Mesendoderm (in vitro differentiated cells): ENCODE measurements at regions not wholly inside any gene's neighbourhood (a gene's known extent, or its start where the extent isn't known, plus 50 kb on each side); places are given as distances from the start of the nearest gene placed in this dataset.

Source experiments
- DNase-seq: peaks from one replicate; pipeline ENCODE4 v3.0.0; 2013
- H2AK5ac ChIP-seq: 2 replicates; pipeline ENCODE4 v1.6.1; 2013; ENCODE audit warnings: low read length, inconsistent platforms
- H2BK120ac ChIP-seq: 2 replicates; pipeline ENCODE4 v1.6.1; 2013; ENCODE audit warnings: low read depth, mild to moderate bottlenecking, low read length, moderate library complexity, mixed read lengths
- H2BK15ac ChIP-seq: replicated peaks from 2 replicates; pipeline ENCODE4 v1.6.1; 2013; ENCODE audit warnings: low read depth, mild to moderate bottlenecking, moderate library complexity
- H2BK5ac ChIP-seq: 2 replicates; pipeline ENCODE4 v1.6.1; 2013; ENCODE audit warnings: low read length, inconsistent platforms
- H3K18ac ChIP-seq: 2 replicates; pipeline ENCODE4 v1.6.1; 2013; ENCODE audit warnings: mild to moderate bottlenecking, low read length, mixed read lengths
- H3K23ac ChIP-seq: one replicate; pipeline ENCODE4 v1.6.1; 2013; ENCODE audit warnings: low read length
- H3K27ac ChIP-seq: 2 replicates; pipeline ENCODE4 v1.5.1; 2013; ENCODE audit warnings: low read depth, mild to moderate bottlenecking, inconsistent platforms, low read length, moderate library complexity
- H3K27me3 ChIP-seq: 2 replicates; pipeline ENCODE4 v1.6.1; 2013; ENCODE audit warnings: low read length, control low read depth, mild to moderate bottlenecking, inconsistent platforms; ENCODE audit not compliant: insufficient read depth, poor library complexity
- H3K36me3 ChIP-seq: 2 replicates; pipeline ENCODE4 v1.6.1; 2013; ENCODE audit warnings: low read length, inconsistent platforms; ENCODE audit not compliant: control insufficient read depth, insufficient read depth
- H3K4ac ChIP-seq: one replicate; pipeline ENCODE4 v1.6.1; 2013; ENCODE audit warnings: low read depth, mild to moderate bottlenecking, low read length, moderate library complexity
- H3K4me1 ChIP-seq: 2 replicates; pipeline ENCODE4 v1.6.1; 2013; ENCODE audit warnings: low read depth, low read length, inconsistent platforms; ENCODE audit not compliant: control insufficient read depth
- H3K4me2 ChIP-seq: 2 replicates; pipeline ENCODE4 v1.6.1; 2013; ENCODE audit warnings: low read length
- H3K4me3 ChIP-seq: 2 replicates; pipeline ENCODE4 v1.5.1; 2013; ENCODE audit warnings: mild to moderate bottlenecking, low read length
- H3K56ac ChIP-seq: one replicate; pipeline ENCODE4 v1.6.1; 2013; ENCODE audit warnings: low read length
- H3K79me1 ChIP-seq: 2 replicates; pipeline ENCODE4 v1.6.1; 2013; ENCODE audit warnings: low read length, inconsistent platforms
- H3K79me2 ChIP-seq: 2 replicates; pipeline ENCODE4 v1.6.1; 2013; ENCODE audit warnings: mild to moderate bottlenecking, low read length; ENCODE audit not compliant: control insufficient read depth, insufficient read depth
- H3K9ac ChIP-seq: 2 replicates; pipeline ENCODE4 v1.6.1; 2013; ENCODE audit warnings: low read length, inconsistent platforms
- H4K5ac ChIP-seq: one replicate; pipeline ENCODE4 v1.6.1; 2013; ENCODE audit warnings: low read length
- H4K8ac ChIP-seq: one replicate; pipeline ENCODE4 v1.6.1; 2013; ENCODE audit warnings: low read depth, mild to moderate bottlenecking, control low read depth, low read length, moderate library complexity
- WGBS: extraction: QIAGEN DNeasy Blood & Tissue Kit; methylation state at CpG from one replicate; pipeline ENCODE4 v1.1.7; 2013; ENCODE audit warnings: low lambda C conversion rate, missing lambda C conversion rate; ENCODE audit not compliant: insufficient coverage; ENCODE audit errors: extremely low coverage; 5-methylcytosine and 5-hydroxymethylcytosine counted together

- Histone ChIP-seq H3K18ac (no peak overlapping the region), H3K23ac (no peak overlapping the region), H3K36me3 (no peaks in the 10 kb centered on the region), H2BK5ac (no peak overlapping the region), H4K8ac (no peak overlapping the region), H3K27ac (no peak overlapping the region), H3K27me3 (no peaks in the 10 kb centered on the region), H2AK5ac (no peak overlapping the region), H3K4me1 (no peaks in the 10 kb centered on the region), H3K4me2 (no peak overlapping the region), H3K79me2 (no peaks in the 10 kb centered on the region), H3K9ac (no peak overlapping the region), H4K5ac (no peak overlapping the region), H2BK120ac (no peak overlapping the region), H2BK15ac (no peak overlapping the region), H3K56ac (no peak overlapping the region), H3K4ac (no peak overlapping the region), H3K79me1 (no peaks in the 10 kb centered on the region), H3K4me3 (no peak overlapping the region)
- no CpG with 5 or more reads among the region's 3 CpGs for WGBS
- DNase-seq = no peak
These were observed 292.5 kb upstream of the SNX7 start for GRCh38 chr1:98368995-98369394.

- no peak overlapping the region for H3K4me3 ChIP-seq
- no peaks in the 10 kb centered on the region for H3K79me2 ChIP-seq
- H3K9ac ChIP-seq = no peak overlapping the region
- H3K27me3 ChIP-seq = no peaks in the 10 kb centered on the region
- H2BK5ac ChIP-seq = no peak overlapping the region
- no peak overlapping the region for H3K18ac ChIP-seq
- no peak overlapping the region for H3K27ac ChIP-seq
- H3K56ac ChIP-seq = no peak overlapping the region
- H3K23ac ChIP-seq = no peak overlapping the region
- H2BK15ac ChIP-seq = no peak overlapping the region
- H3K79me1 ChIP-seq = no peaks in the 10 kb centered on the region
- H4K5ac ChIP-seq = no peak overlapping the region
- H3K4ac ChIP-seq = no peak overlapping the region
- DNase-seq = no peak
- no peak overlapping the region for H2BK120ac ChIP-seq
- WGBS = no CpG with 5 or more reads among the region's 4 CpGs
- H3K36me3 ChIP-seq = no peaks in the 10 kb centered on the region
- no peak overlapping the region for H4K8ac ChIP-seq
- no peak overlapping the region for H2AK5ac ChIP-seq
- H3K4me2 ChIP-seq = no peak overlapping the region
- H3K4me1 ChIP-seq = no peaks in the 10 kb centered on the region
These were observed 294.1 kb upstream of the SNX7 start for GRCh38 chr1:98367426-98367825.

GRCh38 chr1:98366343-98366742 lies 295.2 kb upstream of the SNX7 start:
- no CpG with 5 or more reads among the region's 3 CpGs for WGBS
- H3K4me2 ChIP-seq = no peak overlapping the region
- DNase-seq = no peak
- no peak overlapping the region for H2AK5ac ChIP-seq
- no peak overlapping the region for H2BK120ac ChIP-seq
- no peak overlapping the region for H3K9ac ChIP-seq
- no peaks in the 10 kb centered on the region for H3K79me2 ChIP-seq
- no peak overlapping the region for H3K23ac ChIP-seq
- no peak overlapping the region for H3K18ac ChIP-seq
- no peaks in the 10 kb centered on the region for H3K79me1 ChIP-seq
- H2BK5ac ChIP-seq = no peak overlapping the region
- H3K4me1 ChIP-seq = no peaks in the 10 kb centered on the region
- H2BK15ac ChIP-seq = no peak overlapping the region
- no peak overlapping the region for H3K4me3 ChIP-seq
- no peak overlapping the region for H3K27ac ChIP-seq
- no peaks in the 10 kb centered on the region for H3K27me3 ChIP-seq
- no peaks in the 10 kb centered on the region for H3K36me3 ChIP-seq
- no peak overlapping the region for H4K5ac ChIP-seq
- no peak overlapping the region for H3K56ac ChIP-seq
- no peak overlapping the region for H4K8ac ChIP-seq
- H3K4ac ChIP-seq = no peak overlapping the region

- H3K36me3 ChIP-seq = no peaks in the 10 kb centered on the region
- H4K8ac ChIP-seq = no peak overlapping the region
- H3K27ac ChIP-seq = no peak overlapping the region
- no peak overlapping the region for H3K4me2 ChIP-seq
- no peak overlapping the region for H3K18ac ChIP-seq
- no peak for DNase-seq
- H3K9ac ChIP-seq = no peak overlapping the region
- no peak overlapping the region for H3K4ac ChIP-seq
- H4K5ac ChIP-seq = no peak overlapping the region
- H3K79me1 ChIP-seq = no peaks in the 10 kb centered on the region
- no peak overlapping the region for H3K23ac ChIP-seq
- H3K27me3 ChIP-seq = no peaks in the 10 kb centered on the region
- H2BK120ac ChIP-seq = no peak overlapping the region
- no peak overlapping the region for H3K4me3 ChIP-seq
- no peak overlapping the region for H3K56ac ChIP-seq
- no peak overlapping the region for H2AK5ac ChIP-seq
- H2BK15ac ChIP-seq = no peak overlapping the region
- no peaks in the 10 kb centered on the region for H3K79me2 ChIP-seq
- no peaks in the 10 kb centered on the region for H3K4me1 ChIP-seq
- no peak overlapping the region for H2BK5ac ChIP-seq
- no CpG with 5 or more reads among the region's 1 CpG for WGBS
These were observed 297.0 kb upstream of the SNX7 start for GRCh38 chr1:98364544-98364943.

GRCh38 chr1:98360864-98361263 lies 300.7 kb upstream of the SNX7 start:
- no peak for DNase-seq
- Histone ChIP-seq H3K9ac (no peak overlapping the region), H3K4me2 (no peak overlapping the region), H3K79me1 (no peaks in the 10 kb centered on the region), H2BK5ac (no peak overlapping the region), H3K56ac (no peak overlapping the region), H3K4me1 (no peaks in the 10 kb centered on the region), H4K8ac (no peak overlapping the region), H3K23ac (no peak overlapping the region), H3K27me3 (no peaks in the 10 kb centered on the region), H4K5ac (no peak overlapping the region), H3K18ac (no peak overlapping the region), H2BK15ac (no peak overlapping the region), H3K27ac (no peak overlapping the region), H2AK5ac (no peak overlapping the region), H3K79me2 (no peaks in the 10 kb centered on the region), H3K36me3 (no peaks in the 10 kb centered on the region), H3K4me3 (no peak overlapping the region), H3K4ac (no peak overlapping the region), H2BK120ac (no peak overlapping the region)
- no CpG with 5 or more reads among the region's 2 CpGs for WGBS

- Histone ChIP-seq H2BK15ac (no peak overlapping the region), H3K4me3 (no peak overlapping the region), H3K18ac (no peak overlapping the region), H3K9ac (no peak overlapping the region), H3K79me1 (no peaks in the 10 kb centered on the region), H3K36me3 (no peaks in the 10 kb centered on the region), H3K79me2 (no peaks in the 10 kb centered on the region), H3K27me3 (no peaks in the 10 kb centered on the region), H2AK5ac (no peak overlapping the region), H2BK120ac (no peak overlapping the region), H3K56ac (no peak overlapping the region), H3K23ac (no peak overlapping the region), H3K4me1 (no peaks in the 10 kb centered on the region), H3K4ac (no peak overlapping the region), H4K8ac (no peak overlapping the region), H2BK5ac (no peak overlapping the region), H3K4me2 (no peak overlapping the region), H4K5ac (no peak overlapping the region), H3K27ac (no peak overlapping the region)
- no CpG with 5 or more reads among the region's 3 CpGs for WGBS
- no peak for DNase-seq
These were observed 305.7 kb upstream of the SNX7 start for GRCh38 chr1:98355656-98356383.
